ENCODE measurements at regions not wholly inside any gene's neighbourhood (a gene's known extent, or its start where the extent isn't known, plus 50 kb on each side); places are given as distances from the start of the nearest gene placed in this dataset.

GRCh38 chr6:168819546-168819945 lies 378.6 kb downstream of the SMOC2 start:
- Histone ChIP-seq H3K27me3 (ENCODE audit: control insufficient read depth in 4 of 4, insufficient read depth in 4 of 4, low read length in 3 of 4) (peaks cover 0 to 4% (median 0%) of the 10 kb centered on the region in 4 donors), H3K27ac (ENCODE audit: low read depth in 1 of 2, low read length in 2 of 2) (no peak overlapping the region), H3K4me3 (ENCODE audit: low read depth in 1 of 3, low read length in 3 of 3) (no peak overlapping the region), H3K4me1 (ENCODE audit: control insufficient read depth in 4 of 4, insufficient read depth in 4 of 4, low read length in 3 of 4) (no peaks in the 10 kb centered on the region), H3K36me3 (ENCODE audit: control insufficient read depth in 4 of 4, insufficient read depth in 3 of 4, low read depth in 1 of 4, low read length in 3 of 4) (no peaks in the 10 kb centered on the region), H3K9ac (ENCODE audit: low read depth in 1 of 2, low read length in 2 of 2) (no peak overlapping the region), H3K9me3 (ENCODE audit: control insufficient read depth in 4 of 4, low read length in 3 of 4) (peaks cover 2 to 10% (median 6%) of the 10 kb centered on the region in 4 donors)
- no peak for DNase-seq (ENCODE audit: low spot score)
- TF ChIP-seq TAF1 (conservative IDR thresholded peaks at IDR 0.05) (no peak), YY1 (IDR thresholded peaks at IDR 0.05) (no peak), FOXA2 (IDR thresholded peaks at IDR 0.05) (no peak), SP1 (IDR thresholded peaks at IDR 0.05) (no peak), HNF4G (IDR thresholded peaks at IDR 0.05) (no peak), REST (IDR thresholded peaks at IDR 0.05) (no peak), RAD21 (IDR thresholded peaks at IDR 0.05) (no peak), HNF4A (conservative IDR thresholded peaks at IDR 0.05) (no peak), NR2F2 (IDR thresholded peaks at IDR 0.05) (no peak), GABPA (IDR thresholded peaks at IDR 0.05 in 1 of 2, conservative IDR thresholded peaks at IDR 0.05 in 1 of 2) (no peak), RXRA (IDR thresholded peaks at IDR 0.05) (no peak), JUND (IDR thresholded peaks at IDR 0.05) (no peak), ZBTB33 (IDR thresholded peaks at IDR 0.05) (no peak), EGR1 (IDR thresholded peaks at IDR 0.05; ENCODE audit: low read depth in 2 of 2) (no peak), CTCF (IDR thresholded peaks at IDR 0.05; ENCODE audit: low read depth, low read length, missing input control) (no peak), FOXA1 (IDR thresholded peaks at IDR 0.05) (no peak)
- TF ChIP-seq, protein P1, sequence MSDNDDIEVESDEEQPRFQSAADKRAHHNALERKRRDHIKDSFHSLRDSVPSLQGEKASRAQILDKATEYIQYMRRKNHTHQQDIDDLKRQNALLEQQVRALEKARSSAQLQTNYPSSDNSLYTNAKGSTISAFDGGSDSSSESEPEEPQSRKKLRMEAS (IDR thresholded peaks at IDR 0.05): no peak
- TF ChIP-seq, protein P2, sequence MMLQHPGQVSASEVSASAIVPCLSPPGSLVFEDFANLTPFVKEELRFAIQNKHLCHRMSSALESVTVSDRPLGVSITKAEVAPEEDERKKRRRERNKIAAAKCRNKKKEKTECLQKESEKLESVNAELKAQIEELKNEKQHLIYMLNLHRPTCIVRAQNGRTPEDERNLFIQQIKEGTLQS (IDR thresholded peaks at IDR 0.05): no peak
- 76% methylated on average over 8 of the region's 8 CpGs for WGBS

Measured in liver (tissue), 8 donors.